T-helper 17 cell (primary cell): ENCODE measurements at regions not wholly inside any gene's neighbourhood (a gene's known extent, or its start where the extent isn't known, plus 50 kb on each side); places are given as distances from the start of the nearest gene placed in this dataset.
A peak's percentile ranks its signal among the peaks of the same experiment; 100 is the strongest.

Source experiments
- ATAC-seq: fragments of 150-1000 bp; cut with Tn5 transposase; 2 replicates; pipeline ENCODE4 v1.10.0; 2021; ENCODE audit warnings: mild to moderate bottlenecking, moderate library complexity
- DNase-seq, 3 donors: peaks; one replicate each; pipeline versions ENCODE4 v3.0.0 to v3.0.0-alpha.2; 2020 to 2021
- H3K9me3 ChIP-seq: one replicate; pipeline ENCODE4 v1.7.0; 2013; ENCODE audit warnings: low read length, mild to moderate bottlenecking; ENCODE audit not compliant: control insufficient read depth, poor library complexity, severe bottlenecking
- H3K27ac Mint-ChIP-seq: one replicate; pipeline ENCODE4 v1.8.0; 2022; ENCODE audit warnings: mild to moderate bottlenecking, moderate library complexity, mixed read lengths
- H3K27me3 Mint-ChIP-seq: one replicate; pipeline ENCODE4 v1.8.0; 2022; ENCODE audit warnings: mixed read lengths
- H3K36me3 Mint-ChIP-seq: one replicate; pipeline ENCODE4 v1.8.0; 2022; ENCODE audit warnings: low read depth, mixed read lengths
- H3K4me1 Mint-ChIP-seq: one replicate; pipeline ENCODE4 v1.8.0; 2022; ENCODE audit warnings: mild to moderate bottlenecking, mixed read lengths
- H3K4me3 Mint-ChIP-seq: one replicate; pipeline ENCODE4 v1.8.0; 2022; ENCODE audit warnings: mild to moderate bottlenecking, moderate library complexity, mixed read lengths

- DNase-seq: no peak
- Mint-ChIP-seq H3K27ac (no peak overlapping the region), H3K4me1 (no peaks in the 10 kb centered on the region), H3K4me3 (no peak overlapping the region), H3K27me3 (peaks cover 41% of the 10 kb centered on the region), H3K36me3 (no peaks in the 10 kb centered on the region)
- no peak for ATAC-seq
- no peaks in the 10 kb centered on the region for H3K9me3 ChIP-seq
Measured at GRCh38 chr12:125314051-125314755, 249.0 kb downstream of the AACS start.

- peaks cover 53% of the 10 kb centered on the region for H3K27me3 Mint-ChIP-seq
- no peak overlapping the region for H3K4me3 Mint-ChIP-seq
- H3K27ac Mint-ChIP-seq: no peak overlapping the region
- no peaks in the 10 kb centered on the region for H3K9me3 ChIP-seq
- ATAC-seq (no peak), DNase-seq (no peak)
- H3K4me1 Mint-ChIP-seq: no peaks in the 10 kb centered on the region
- H3K36me3 Mint-ChIP-seq: no peaks in the 10 kb centered on the region
Measured at GRCh38 chr12:125315771-125316170, 250.5 kb downstream of the AACS start.

GRCh38 chr12:125320177-125320576 is 254.9 kb downstream of the AACS start:
- Mint-ChIP-seq H3K27me3 (peaks cover 45% of the 10 kb centered on the region), H3K4me3 (no peak overlapping the region), H3K27ac (no peak overlapping the region), H3K36me3 (no peaks in the 10 kb centered on the region), H3K4me1 (no peaks in the 10 kb centered on the region)
- DNase-seq: no peak
- no peaks in the 10 kb centered on the region for H3K9me3 ChIP-seq
- ATAC-seq: no peak

DNA sequence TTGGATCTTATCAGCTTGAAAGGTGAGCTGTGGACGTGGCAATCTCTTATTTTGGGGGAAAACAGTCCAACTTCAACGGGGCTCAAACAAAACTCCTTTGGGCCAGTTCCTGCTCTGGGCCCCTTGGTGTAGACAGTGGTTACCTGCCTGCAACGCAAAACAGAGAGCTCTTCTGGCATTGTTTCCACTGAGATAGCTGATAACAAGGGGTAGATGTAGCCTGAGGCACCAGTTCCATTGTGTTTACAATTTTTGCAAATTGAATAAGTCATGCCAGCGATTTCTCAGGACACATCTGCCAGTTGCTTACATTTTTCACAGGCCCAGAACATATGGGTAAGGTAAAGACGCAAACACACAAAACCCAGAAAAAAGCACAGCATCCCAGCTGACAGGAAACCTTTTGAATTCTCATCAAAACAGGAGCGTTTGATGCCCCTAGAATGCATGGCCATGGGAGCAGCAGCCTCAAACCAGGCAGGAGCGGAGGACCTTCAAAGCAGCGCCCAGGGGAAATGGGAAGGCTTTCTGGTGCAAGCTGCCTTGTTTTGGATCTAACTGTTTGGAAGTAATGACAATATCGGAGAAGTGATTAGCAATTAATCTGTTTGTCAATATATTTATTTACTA is 259.7 kb downstream of the AACS start:
- H3K36me3 Mint-ChIP-seq: no peaks in the 10 kb centered on the region
- H3K27ac Mint-ChIP-seq: no peak overlapping the region
- no peaks in the 10 kb centered on the region for H3K4me1 Mint-ChIP-seq
- peaks cover 55% of the 10 kb centered on the region for H3K27me3 Mint-ChIP-seq
- no peaks in the 10 kb centered on the region for H3K9me3 ChIP-seq
- ATAC-seq: no peak
- no peak overlapping the region for H3K4me3 Mint-ChIP-seq
- DNase-seq: no peak

DNA sequence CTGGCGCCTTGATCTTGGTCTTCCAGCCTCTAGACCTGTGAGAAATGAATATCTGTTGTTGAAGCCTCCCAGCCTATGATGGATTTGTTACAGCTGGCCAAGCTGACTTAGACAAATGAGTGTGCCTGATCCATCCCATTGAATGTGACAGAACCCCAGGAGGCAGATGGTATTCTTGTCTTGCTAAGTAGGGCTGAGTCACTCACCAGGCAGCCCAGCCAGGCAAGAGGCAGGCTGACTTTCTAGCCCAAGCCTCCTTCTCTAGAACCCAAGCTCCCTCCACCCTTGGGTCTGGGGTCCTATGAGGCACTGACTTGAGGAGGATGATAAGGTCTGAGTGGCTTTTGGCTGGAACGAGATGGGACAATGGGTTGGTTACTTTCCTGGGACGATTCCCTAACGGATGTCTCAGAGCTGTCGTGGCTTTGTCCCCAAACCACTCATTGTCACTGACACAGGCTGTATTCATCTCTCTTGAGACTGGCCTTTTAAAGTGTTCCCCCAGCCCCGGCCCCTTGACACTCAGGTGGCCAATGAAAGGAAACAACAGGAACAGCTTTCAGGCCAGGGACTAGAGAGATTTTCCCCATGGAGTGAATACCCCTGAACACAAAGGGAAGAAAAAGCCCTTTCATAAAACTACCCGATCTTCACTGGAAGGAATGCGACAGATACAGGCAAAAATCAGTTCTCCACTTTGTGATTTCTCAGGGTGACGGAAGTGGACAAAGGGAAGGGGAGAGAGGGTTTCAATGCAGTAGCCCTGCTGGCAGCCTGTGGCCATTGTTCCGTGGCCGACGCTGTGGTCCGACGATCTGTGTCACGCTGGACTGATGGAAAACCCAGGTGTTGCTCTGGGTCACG is 264.2 kb downstream of the AACS start:
- DNase-seq: no peak
- H3K36me3 Mint-ChIP-seq: no peaks in the 10 kb centered on the region
- H3K27ac Mint-ChIP-seq: no peak overlapping the region
- H3K4me1 Mint-ChIP-seq: no peaks in the 10 kb centered on the region
- peaks cover 58% of the 10 kb centered on the region for H3K27me3 Mint-ChIP-seq
- H3K4me3 Mint-ChIP-seq: no peak overlapping the region
- ATAC-seq: no peak
- no peaks in the 10 kb centered on the region for H3K9me3 ChIP-seq

GRCh38 chr12:125330645-125331341 is 265.6 kb downstream of the AACS start:
- Mint-ChIP-seq H3K4me3 (no peak overlapping the region), H3K27me3 (peaks cover 66% of the 10 kb centered on the region), H3K36me3 (no peaks in the 10 kb centered on the region), H3K27ac (no peak overlapping the region), H3K4me1 (no peaks in the 10 kb centered on the region)
- peak; percentile 10 to 29 (median 21) for DNase-seq
- ATAC-seq: peak; percentile 42
- H3K9me3 ChIP-seq: no peaks in the 10 kb centered on the region

- Mint-ChIP-seq H3K27ac (no peak overlapping the region), H3K27me3 (peaks cover 65% of the 10 kb centered on the region), H3K4me1 (no peaks in the 10 kb centered on the region), H3K36me3 (no peaks in the 10 kb centered on the region), H3K4me3 (no peak overlapping the region)
- DNase-seq (no peak), ATAC-seq (no peak)
- H3K9me3 ChIP-seq: no peaks in the 10 kb centered on the region
Measured at GRCh38 chr12:125331342-125332052, 266.3 kb downstream of the AACS start.

GRCh38 chr12:125332900-125333299 is 267.7 kb downstream of the AACS start:
- Mint-ChIP-seq H3K27ac (no peak overlapping the region), H3K4me1 (no peaks in the 10 kb centered on the region), H3K36me3 (no peaks in the 10 kb centered on the region), H3K27me3 (peaks cover 56% of the 10 kb centered on the region), H3K4me3 (no peak overlapping the region)
- DNase-seq: no peak
- ATAC-seq: no peak
- no peaks in the 10 kb centered on the region for H3K9me3 ChIP-seq

- no peaks in the 10 kb centered on the region for H3K9me3 ChIP-seq
- ATAC-seq (no peak), DNase-seq (no peak)
- H3K27me3 Mint-ChIP-seq: peaks cover 63% of the 10 kb centered on the region
- H3K27ac Mint-ChIP-seq: no peak overlapping the region
- no peak overlapping the region for H3K4me3 Mint-ChIP-seq
- H3K4me1 Mint-ChIP-seq: no peaks in the 10 kb centered on the region
- no peaks in the 10 kb centered on the region for H3K36me3 Mint-ChIP-seq
Measured at GRCh38 chr12:125336246-125336645, 271.0 kb downstream of the AACS start.

GRCh38 chr12:125340791-125341190 is 275.6 kb downstream of the AACS start:
- Mint-ChIP-seq H3K4me3 (no peak overlapping the region), H3K36me3 (no peaks in the 10 kb centered on the region), H3K27me3 (peaks cover 69% of the 10 kb centered on the region), H3K27ac (no peak overlapping the region), H3K4me1 (no peaks in the 10 kb centered on the region)
- no peak for DNase-seq
- no peak for ATAC-seq
- no peaks in the 10 kb centered on the region for H3K9me3 ChIP-seq

- DNase-seq (no peak), ATAC-seq (no peak)
- no peak overlapping the region for H3K4me3 Mint-ChIP-seq
- no peaks in the 10 kb centered on the region for H3K36me3 Mint-ChIP-seq
- no peak overlapping the region for H3K27ac Mint-ChIP-seq
- H3K9me3 ChIP-seq: no peaks in the 10 kb centered on the region
- no peaks in the 10 kb centered on the region for H3K4me1 Mint-ChIP-seq
- peaks cover 65% of the 10 kb centered on the region for H3K27me3 Mint-ChIP-seq
Measured at GRCh38 chr12:125341422-125341821, 276.2 kb downstream of the AACS start.

- H3K27me3 Mint-ChIP-seq: peaks cover 62% of the 10 kb centered on the region
- H3K4me1 Mint-ChIP-seq: no peaks in the 10 kb centered on the region
- H3K4me3 Mint-ChIP-seq: no peak overlapping the region
Measured at GRCh38 chr12:125343649-125344048, 278.4 kb downstream of the AACS start.

More at GRCh38 chr12:125343649-125344048, 278.4 kb downstream of the AACS start:
- no peaks in the 10 kb centered on the region for H3K9me3 ChIP-seq
- ATAC-seq: no peak
- no peak for DNase-seq
- H3K27ac Mint-ChIP-seq: no peak overlapping the region
- no peaks in the 10 kb centered on the region for H3K36me3 Mint-ChIP-seq
